ENCODE measurements at regions not wholly inside any gene's neighbourhood (a gene's known extent, or its start where the extent isn't known, plus 50 kb on each side); places are given as distances from the start of the nearest gene placed in this dataset.

GRCh38 chr1:198472119-198472518 is 68.4 kb downstream of the ATP6V1G3 start:
- Histone ChIP-seq H3K9ac (ENCODE audit: extremely low read depth, insufficient read length, low read length) (no peak overlapping the region), H3K27ac (ENCODE audit: insufficient read length, low read depth, low read length) (no peak overlapping the region), H3K27me3 (ENCODE audit: insufficient read depth, low read length) (no peaks in the 10 kb centered on the region), H3K9me3 (ENCODE audit: control insufficient read depth, low read depth, low read length) (no peaks in the 10 kb centered on the region), H3K23ac (ENCODE audit: insufficient read length, low read depth, low read length) (no peak overlapping the region), H3K14ac (ENCODE audit: insufficient read depth, low read length) (0 out of 2 replicates have a peak overlapping the region, but pooled peaks have one; percentile 29), H4K20me1 (ENCODE audit: control insufficient read depth, insufficient read depth, insufficient read length) (no peaks in the 10 kb centered on the region), H4K5ac (ENCODE audit: insufficient read length, low read depth, low read length) (no peak overlapping the region), H3K23me2 (ENCODE audit: insufficient read length, low read depth, low read length, poor library complexity, severe bottlenecking) (no peaks in the 10 kb centered on the region), H3T11ph (ENCODE audit: low read length) (no peak overlapping the region), H2BK12ac (ENCODE audit: insufficient read length, low read depth, low read length) (no peak overlapping the region), H4K91ac (ENCODE audit: insufficient read length, low read depth, low read length) (no peak overlapping the region), H3K4ac (ENCODE audit: low read depth, low read length) (no peak overlapping the region), H2BK5ac (ENCODE audit: insufficient read length, low read length) (no peak overlapping the region), H3K79me1 (ENCODE audit: insufficient read depth, low read depth, low read length, poor library complexity, severe bottlenecking) (no peaks in the 10 kb centered on the region), H2BK120ac (ENCODE audit: low read depth, low read length, poor library complexity, severe bottlenecking) (no peak overlapping the region), H2BK15ac (ENCODE audit: low read depth, low read length) (no peak overlapping the region), H2AK5ac (ENCODE audit: insufficient read length, low read length) (no peak overlapping the region), H4K8ac (replicated peaks; ENCODE audit: insufficient read length, low read depth, low read length) (no peak overlapping the region), H3K4me1 (ENCODE audit: insufficient read depth, low read length) (no peaks in the 10 kb centered on the region), H3K18ac (ENCODE audit: insufficient read length, low read depth, low read length) (no peak overlapping the region), H3K79me2 (ENCODE audit: insufficient read depth, low read length) (no peaks in the 10 kb centered on the region), H2BK20ac (ENCODE audit: low read depth, low read length, poor library complexity, severe bottlenecking) (no peak overlapping the region), H3K56ac (ENCODE audit: insufficient read length, low read depth, low read length) (no peak overlapping the region), H2AFZ (ENCODE audit: low read length) (no peak overlapping the region), H3K4me2 (ENCODE audit: insufficient read depth, insufficient read length, low read length) (no peak overlapping the region)
- TF ChIP-seq CTCF (conservative IDR thresholded peaks at IDR 0.05), result no peak
- Mint-ChIP-seq H3K9me3 (no peaks in the 10 kb centered on the region), H3K36me3 (ENCODE audit: insufficient read depth in 1 of 3, low read depth in 3 of 3) (no peaks in the 10 kb centered on the region; a peak in 1 of 7 replicates), H3K27me3 (ENCODE audit: low read depth) (no peaks in the 10 kb centered on the region), H3K27ac (no peak overlapping the region), H3K4me3 (no peak overlapping the region), H3K4me1 (no peaks in the 10 kb centered on the region)
- WGBS (ENCODE audit: extremely low coverage, insufficient read length, low lambda C conversion rate), result no CpG with 5 or more reads among the region's 1 CpG
- DNase-seq, result no peak
